ENCODE measurements at regions not wholly inside any gene's neighbourhood (a gene's known extent, or its start where the extent isn't known, plus 50 kb on each side); places are given as distances from the start of the nearest gene placed in this dataset.

GRCh38 chr6:15730922-15731321 lies 68.1 kb upstream of the DTNBP1 start:
- intact Hi-C loops (cut with micrococcal nuclease; ENCODE audit: unreplicated experiment): no loop called here
- Histone ChIP-seq H3K36me3 (ENCODE audit: insufficient read depth, low read length) (no peaks in the 10 kb centered on the region), H3K9me2 (ENCODE audit: insufficient read depth, low read length) (no peaks in the 10 kb centered on the region), H3K27ac (ENCODE audit: low read depth, low read length, poor library complexity, severe bottlenecking) (no peak overlapping the region), H3K9me3 (ENCODE audit: low read length) (no peaks in the 10 kb centered on the region), H4K20me1 (ENCODE audit: insufficient read depth, low read length) (no peaks in the 10 kb centered on the region), H2AFZ (ENCODE audit: low read length) (no peak overlapping the region), H3K4me3 (ENCODE audit: low read depth, low read length, poor library complexity, severe bottlenecking) (no peak overlapping the region), H3K79me2 (ENCODE audit: insufficient read depth, low read depth, low read length) (no peaks in the 10 kb centered on the region), H3K4me1 (ENCODE audit: insufficient read depth, low read length, poor library complexity, severe bottlenecking) (no peaks in the 10 kb centered on the region), H3K4me2 (ENCODE audit: low read length) (no peak overlapping the region)
- TF ChIP-seq CTCF (conservative IDR thresholded peaks at IDR 0.05; ENCODE audit: low read length) (no peak), EZH2phosphoT487 (IDR thresholded peaks at IDR 0.05; ENCODE audit: borderline replicate concordance, low read depth, low read length) (no peak)
- no TSS peak for BruUV-seq (replicated peaks)
- DNase-seq (ENCODE audit: low spot score): no peak
- POLR2A ChIA-PET: no interaction called here
- CTCF ChIA-PET (ENCODE audit: unreplicated experiment): no interaction called here

- Histone ChIP-seq H3K9me2 (ENCODE audit: insufficient read depth, low read length) (no peaks in the 10 kb centered on the region), H4K20me1 (ENCODE audit: insufficient read depth, low read length) (no peaks in the 10 kb centered on the region), H3K79me2 (ENCODE audit: insufficient read depth, low read depth, low read length) (no peaks in the 10 kb centered on the region), H3K4me1 (ENCODE audit: insufficient read depth, low read length, poor library complexity, severe bottlenecking) (no peaks in the 10 kb centered on the region), H3K27ac (ENCODE audit: low read depth, low read length, poor library complexity, severe bottlenecking) (no peak overlapping the region), H3K4me2 (ENCODE audit: low read length) (no peak overlapping the region), H2AFZ (ENCODE audit: low read length) (no peak overlapping the region), H3K36me3 (ENCODE audit: insufficient read depth, low read length) (no peaks in the 10 kb centered on the region), H3K4me3 (ENCODE audit: low read depth, low read length, poor library complexity, severe bottlenecking) (no peak overlapping the region), H3K9me3 (ENCODE audit: low read length) (no peaks in the 10 kb centered on the region)
- intact Hi-C loops (cut with micrococcal nuclease; ENCODE audit: unreplicated experiment): no loop called here
- DNase-seq (ENCODE audit: low spot score): no peak
- no TSS peak for BruUV-seq (replicated peaks)
- TF ChIP-seq CTCF (conservative IDR thresholded peaks at IDR 0.05; ENCODE audit: low read length): no peak
- no peak for TF ChIP-seq EZH2phosphoT487 (IDR thresholded peaks at IDR 0.05; ENCODE audit: borderline replicate concordance, low read depth, low read length)
- ChIA-PET CTCF (ENCODE audit: unreplicated experiment) (no interaction called here), POLR2A (no interaction called here)
Measured at GRCh38 chr6:15730442-15730841, 67.6 kb upstream of the DTNBP1 start.

- Histone ChIP-seq H3K9me3 (ENCODE audit: low read length) (no peaks in the 10 kb centered on the region), H3K36me3 (ENCODE audit: insufficient read depth, low read length) (no peaks in the 10 kb centered on the region), H3K9me2 (ENCODE audit: insufficient read depth, low read length) (no peaks in the 10 kb centered on the region), H3K4me2 (ENCODE audit: low read length) (no peak overlapping the region), H3K4me3 (ENCODE audit: low read depth, low read length, poor library complexity, severe bottlenecking) (no peak overlapping the region), H2AFZ (ENCODE audit: low read length) (no peak overlapping the region), H4K20me1 (ENCODE audit: insufficient read depth, low read length) (no peaks in the 10 kb centered on the region), H3K79me2 (ENCODE audit: insufficient read depth, low read depth, low read length) (no peaks in the 10 kb centered on the region), H3K4me1 (ENCODE audit: insufficient read depth, low read length, poor library complexity, severe bottlenecking) (no peaks in the 10 kb centered on the region), H3K27ac (ENCODE audit: low read depth, low read length, poor library complexity, severe bottlenecking) (no peak overlapping the region)
- CTCF ChIA-PET (ENCODE audit: unreplicated experiment): no interaction called here
- POLR2A ChIA-PET: interaction anchor here (1.2 kb wide), 1 partner anchor 566 kb away, joined by 3 read pairs; no protein-coding TSS in a partner anchor
- no peak for DNase-seq (ENCODE audit: low spot score)
- BruUV-seq (replicated peaks): no TSS peak
- intact Hi-C loops (cut with micrococcal nuclease; ENCODE audit: unreplicated experiment): no loop called here
- TF ChIP-seq CTCF (conservative IDR thresholded peaks at IDR 0.05; ENCODE audit: low read length) (no peak), EZH2phosphoT487 (IDR thresholded peaks at IDR 0.05; ENCODE audit: borderline replicate concordance, low read depth, low read length) (no peak)
Measured at GRCh38 chr6:15722731-15723130, 59.9 kb upstream of the DTNBP1 start.

Measured in OCI-LY7 (cell line).